GM19239 (cell line): ENCODE measurements at regions not wholly inside any gene's neighbourhood (a gene's known extent, or its start where the extent isn't known, plus 50 kb on each side); places are given as distances from the start of the nearest gene placed in this dataset.

Source experiments
- DNase-seq: peaks from one replicate; pipeline ENCODE4 v3.0.0; 2011; ENCODE audit warnings: low spot score; ENCODE audit not compliant: insufficient read length
- FAIRE-seq: peaks from 2 replicates; lab custom pipeline; 2011; peaks lifted over from hg19 to GRCh38; lab: Jason Lieb, UNC

- DNase-seq (no peak), FAIRE-seq (no peak)
Observed at GRCh38 chr3:86228101-86228500, 762.8 kb downstream of the VGLL3 start.

GRCh38 chr3:86225461-86225860, 765.5 kb downstream of the VGLL3 start:
- no peak for FAIRE-seq
- DNase-seq = no peak

- DNase-seq (no peak), FAIRE-seq (no peak)
Observed at GRCh38 chr3:86221601-86222000, 769.3 kb downstream of the VGLL3 start.

GRCh38 chr3:86208772-86209171, 782.2 kb downstream of the VGLL3 start:
- no peak for FAIRE-seq
- DNase-seq = no peak

- DNase-seq = no peak
- no peak for FAIRE-seq
Observed at GRCh38 chr3:86182606-86183005, 808.3 kb downstream of the VGLL3 start.

- FAIRE-seq (no peak), DNase-seq (no peak)
Observed at GRCh38 chr3:86180696-86181095, 810.3 kb downstream of the VGLL3 start.

- DNase-seq (no peak), FAIRE-seq (no peak)
Observed at GRCh38 chr3:86178095-86178494, 812.9 kb downstream of the VGLL3 start.

- DNase-seq (no peak), FAIRE-seq (no peak)
Observed at GRCh38 chr3:86176445-86176784, 814.5 kb downstream of the VGLL3 start.

GRCh38 chr3:86175593-86176444, 815.1 kb downstream of the VGLL3 start:
- no peak for FAIRE-seq
- no peak for DNase-seq

GRCh38 chr3:86175051-86175536, 815.9 kb downstream of the VGLL3 start:
- no peak for FAIRE-seq
- no peak for DNase-seq

- FAIRE-seq (no peak), DNase-seq (no peak)
Observed at GRCh38 chr3:86173401-86173800, 817.5 kb downstream of the VGLL3 start.

- DNase-seq (no peak), FAIRE-seq (no peak)
Observed at GRCh38 chr3:86168512-86168911, 822.4 kb downstream of the VGLL3 start.

- FAIRE-seq = no peak
- DNase-seq = no peak
Observed at GRCh38 chr3:86162521-86162920, 828.4 kb downstream of the VGLL3 start.

- FAIRE-seq (no peak), DNase-seq (no peak)
Observed at GRCh38 chr3:86161493-86161892, 829.5 kb downstream of the VGLL3 start.

GRCh38 chr3:86152620-86153019, 838.3 kb downstream of the VGLL3 start:
- no peak for DNase-seq
- no peak for FAIRE-seq

GRCh38 chr3:86149054-86149453, 841.9 kb downstream of the VGLL3 start:
- no peak for DNase-seq
- no peak for FAIRE-seq

GRCh38 chr3:86147119-86147518, 843.8 kb downstream of the VGLL3 start:
- no peak for FAIRE-seq
- DNase-seq = no peak

- FAIRE-seq (no peak), DNase-seq (no peak)
Observed at GRCh38 chr3:86126552-86126951, 864.4 kb downstream of the VGLL3 start.
